HG02763 (cell line): ENCODE measurements at regions not wholly inside any gene's neighbourhood (a gene's known extent, or its start where the extent isn't known, plus 50 kb on each side); places are given as distances from the start of the nearest gene placed in this dataset.

ENCODE experiments used
- ATAC-seq: cut with Tn5 transposase; IDR thresholded peaks from one replicate; pipeline ENCODE4 v1.9.1; 2021; ENCODE audit warnings: mild to moderate bottlenecking, moderate library complexity; ENCODE audit not compliant: unreplicated experiment

DNA sequence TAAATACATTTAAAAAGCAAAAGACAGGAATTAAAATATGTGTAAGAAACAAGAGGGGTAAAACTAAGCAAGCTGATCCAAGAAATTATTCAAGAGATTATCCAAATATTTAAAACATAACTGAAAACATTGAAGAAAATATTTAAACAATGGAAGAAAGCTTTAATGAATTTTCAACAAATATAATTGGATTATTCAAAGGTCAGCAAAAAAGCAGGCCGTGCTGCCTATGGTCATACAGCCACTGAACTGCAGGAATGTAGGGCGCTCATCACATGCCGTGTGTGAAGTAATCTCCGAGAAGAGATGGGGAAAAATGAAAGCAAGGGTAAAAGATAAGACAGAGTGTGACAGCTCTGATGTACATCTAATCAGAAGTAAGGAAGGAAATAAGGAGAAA lies 1195.4 kb upstream of the EYS start:
- ATAC-seq: no peak

GRCh38 chr6:66900133-66901083 lies 1193.4 kb upstream of the EYS start:
- no peak for ATAC-seq

DNA sequence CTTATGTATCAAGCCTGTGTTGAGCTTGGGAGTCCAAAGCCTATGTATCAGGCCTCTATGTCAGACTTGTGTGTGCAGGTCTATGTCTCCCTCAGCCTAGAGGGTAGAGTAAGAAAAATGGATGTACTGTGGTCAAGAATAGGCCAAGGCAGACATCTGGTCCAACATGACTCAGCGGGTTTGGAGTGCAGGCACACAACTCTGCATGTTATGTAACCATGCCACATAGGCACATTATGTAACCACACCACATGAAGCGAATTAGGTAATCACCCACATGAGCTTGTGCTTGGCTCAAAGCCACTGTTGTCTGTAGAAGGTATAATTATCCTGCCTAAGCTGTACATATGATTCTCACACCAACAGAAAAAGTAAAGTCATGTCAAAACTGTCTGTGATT lies 1190.5 kb upstream of the EYS start:
- ATAC-seq: no peak

DNA sequence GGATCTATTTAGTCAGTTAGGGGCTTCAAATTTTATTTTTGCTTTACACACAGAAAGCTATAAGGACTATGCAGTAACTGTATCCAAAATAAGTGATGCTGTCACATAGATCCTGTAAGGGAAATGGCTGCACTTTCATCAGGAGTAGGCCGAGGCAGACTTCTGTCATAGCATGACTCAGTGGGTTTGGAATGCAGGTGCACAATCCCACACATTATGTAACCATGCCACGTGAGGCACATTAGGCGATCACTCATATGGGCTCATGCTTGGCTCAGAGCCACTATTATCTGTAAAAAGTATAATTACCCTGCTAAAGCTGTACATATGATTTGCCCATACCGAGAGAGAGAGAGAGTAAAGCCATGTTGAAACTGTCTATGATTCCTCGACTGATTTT lies 1189.4 kb upstream of the EYS start:
- ATAC-seq: no peak

GRCh38 chr6:66883453-66883852 lies 1176.4 kb upstream of the EYS start:
- no peak for ATAC-seq

DNA sequence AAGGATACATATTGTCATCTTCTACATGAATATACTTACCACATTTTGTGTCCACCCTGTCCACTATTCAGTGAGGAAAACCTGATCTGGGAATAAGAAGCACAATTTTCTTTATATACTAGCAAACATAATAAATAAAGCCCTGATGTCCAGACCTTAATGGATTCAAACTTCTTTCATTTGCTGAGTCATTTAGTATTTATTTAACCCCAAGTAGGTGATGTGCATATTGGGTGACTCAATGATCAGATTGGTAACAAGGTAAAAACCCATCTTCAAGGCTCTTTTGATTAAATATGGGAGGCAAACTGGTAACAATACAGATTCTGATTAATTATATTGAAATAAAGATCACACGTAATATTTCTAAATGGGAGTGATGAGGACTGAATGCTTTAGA lies 1159.8 kb upstream of the EYS start:
- no peak for ATAC-seq

GRCh38 chr6:66865771-66866170 lies 1158.7 kb upstream of the EYS start:
- no peak for ATAC-seq

DNA sequence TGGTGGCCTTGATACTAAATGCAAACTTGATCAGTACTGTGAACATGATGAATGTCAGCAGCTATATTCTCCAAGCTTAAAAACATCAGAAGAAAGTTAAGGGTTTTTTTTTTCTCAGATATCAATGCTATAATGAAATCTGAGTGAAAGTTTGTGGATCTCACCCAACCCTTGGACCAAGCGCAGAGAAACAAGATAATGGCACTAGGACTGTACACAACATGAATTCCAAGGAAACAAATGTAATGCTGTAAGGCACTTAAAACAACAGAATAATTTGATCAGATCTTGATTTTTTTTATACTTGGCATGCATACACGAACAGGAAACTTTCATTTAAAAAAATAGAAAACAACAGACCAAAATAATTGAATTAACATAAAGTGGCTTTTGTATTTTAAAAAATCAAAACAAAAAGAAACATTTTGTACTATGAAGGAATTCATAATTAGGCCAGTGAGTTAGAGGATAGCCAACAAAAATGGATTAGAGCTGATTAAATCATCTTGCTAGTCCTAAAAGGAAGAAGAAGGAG lies 1154.0 kb upstream of the EYS start:
- no peak for ATAC-seq

DNA sequence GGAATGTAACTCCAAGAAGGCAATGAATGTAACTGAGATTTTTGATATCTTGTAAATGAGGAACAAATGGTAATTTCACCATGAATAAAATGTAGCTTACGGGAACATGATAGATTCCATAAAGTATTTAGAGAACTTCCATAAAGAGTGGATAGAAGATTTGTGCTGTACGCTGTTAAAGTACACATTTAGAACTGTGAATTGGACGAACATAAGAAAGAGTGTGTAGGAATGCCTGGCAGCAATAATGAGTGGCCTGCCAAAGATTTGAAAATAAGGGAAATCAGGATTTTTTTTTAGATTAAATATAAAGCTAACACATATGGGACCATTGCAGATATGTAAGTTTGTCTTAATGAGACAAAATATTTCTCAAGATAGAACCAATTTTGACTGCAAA lies 1153.3 kb upstream of the EYS start:
- no peak for ATAC-seq

DNA sequence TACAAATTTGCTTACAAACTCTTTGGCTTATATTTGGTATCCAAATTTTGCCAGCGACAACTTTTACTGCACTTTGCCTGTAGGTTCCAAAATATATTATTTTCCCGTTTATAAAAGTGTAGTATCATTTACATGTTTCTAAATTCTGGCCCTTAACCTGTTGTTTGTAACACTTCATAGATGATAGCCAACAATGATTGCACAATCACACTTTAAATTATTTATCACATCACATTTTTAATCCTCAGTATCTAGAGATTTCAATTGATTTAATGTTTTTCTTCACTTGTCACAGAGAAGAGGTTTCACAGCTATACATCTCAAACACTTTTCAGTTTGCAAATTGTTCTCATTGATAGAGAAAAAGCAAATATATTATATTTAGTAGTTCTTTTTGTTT lies 1151.2 kb upstream of the EYS start:
- no peak for ATAC-seq

DNA sequence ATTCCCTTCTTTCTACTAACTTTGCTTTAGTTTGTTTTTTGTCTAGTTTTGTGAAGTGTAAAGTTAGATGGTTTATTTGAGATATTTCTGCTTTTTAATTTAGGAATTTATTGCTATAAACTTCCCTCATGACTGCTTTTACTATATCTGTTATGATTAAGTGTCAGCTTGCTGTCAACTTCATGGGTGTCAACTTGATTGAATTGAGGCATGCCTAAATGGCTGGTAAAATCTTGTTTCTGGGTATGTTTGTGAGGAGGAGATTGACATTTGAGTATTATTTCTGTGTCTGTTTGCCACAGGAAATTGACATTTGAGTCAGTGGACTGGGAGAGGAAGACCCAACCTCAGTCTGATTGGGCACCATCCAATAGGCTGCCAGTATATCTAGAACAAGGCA lies 1147.0 kb upstream of the EYS start:
- no peak for ATAC-seq

- no peak for ATAC-seq
Observed at GRCh38 chr6:66851930-66852329, 1144.9 kb upstream of the EYS start.

GRCh38 chr6:66849843-66850242 lies 1142.8 kb upstream of the EYS start:
- ATAC-seq: no peak

DNA sequence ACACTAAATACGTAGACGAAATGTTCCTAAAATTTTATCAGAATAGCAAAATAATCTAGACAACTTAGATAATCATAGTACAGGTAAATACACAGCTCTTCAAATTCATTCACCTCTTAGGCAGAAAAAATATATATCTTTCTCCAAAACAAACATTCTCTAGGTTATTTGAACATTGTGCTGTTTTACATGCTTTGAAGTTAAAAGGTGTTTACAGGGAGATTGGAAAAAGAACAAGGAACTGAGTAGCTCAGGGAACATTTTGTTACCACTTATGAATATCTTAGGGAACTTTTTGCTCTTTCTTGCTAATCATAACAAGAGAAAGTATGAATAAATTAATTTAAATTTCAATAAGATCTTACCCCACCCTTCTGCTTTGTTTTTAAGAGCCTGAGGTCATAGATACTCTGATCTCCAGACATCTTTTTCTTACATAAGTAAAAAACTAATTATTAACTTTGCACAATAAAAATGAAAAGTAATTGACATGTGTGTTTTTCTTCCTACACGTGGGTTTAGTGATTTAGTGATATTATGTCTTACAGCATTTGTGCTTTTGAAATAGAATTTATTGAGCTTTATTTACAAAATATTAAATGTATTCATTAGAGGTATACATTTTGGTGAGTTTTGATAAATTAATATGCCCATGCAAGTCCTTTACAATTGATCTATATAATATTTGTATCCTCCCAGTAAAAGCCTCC lies 1141.4 kb upstream of the EYS start:
- ATAC-seq: no peak

- ATAC-seq: no peak
Observed at GRCh38 chr6:66838764-66839163, 1131.7 kb upstream of the EYS start.

- no peak for ATAC-seq
Observed at GRCh38 chr6:66825539-66825938, 1118.5 kb upstream of the EYS start.

- no peak for ATAC-seq
Observed at GRCh38 chr6:66814156-66814555, 1107.1 kb upstream of the EYS start.

DNA sequence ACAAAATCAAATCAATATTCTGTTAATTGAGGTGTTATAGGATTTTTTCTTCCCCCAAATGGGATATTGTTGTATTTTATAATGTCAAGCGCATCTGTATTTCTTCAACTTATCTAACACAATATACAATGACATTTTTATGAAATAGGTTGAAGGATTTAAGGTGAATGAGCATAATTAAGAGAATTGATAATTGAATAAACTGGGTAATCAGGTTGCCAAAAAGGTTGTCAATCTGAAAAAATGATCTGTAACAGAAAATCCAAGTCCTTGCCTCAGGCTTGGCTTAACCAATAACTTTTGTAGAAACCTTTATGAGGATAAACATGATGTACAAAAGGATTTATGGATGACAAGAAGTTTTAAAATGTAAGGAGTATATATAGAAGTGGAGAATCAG lies 1101.7 kb upstream of the EYS start:
- no peak for ATAC-seq

GRCh38 chr6:66796987-66797386 lies 1090.0 kb upstream of the EYS start:
- no peak for ATAC-seq

DNA sequence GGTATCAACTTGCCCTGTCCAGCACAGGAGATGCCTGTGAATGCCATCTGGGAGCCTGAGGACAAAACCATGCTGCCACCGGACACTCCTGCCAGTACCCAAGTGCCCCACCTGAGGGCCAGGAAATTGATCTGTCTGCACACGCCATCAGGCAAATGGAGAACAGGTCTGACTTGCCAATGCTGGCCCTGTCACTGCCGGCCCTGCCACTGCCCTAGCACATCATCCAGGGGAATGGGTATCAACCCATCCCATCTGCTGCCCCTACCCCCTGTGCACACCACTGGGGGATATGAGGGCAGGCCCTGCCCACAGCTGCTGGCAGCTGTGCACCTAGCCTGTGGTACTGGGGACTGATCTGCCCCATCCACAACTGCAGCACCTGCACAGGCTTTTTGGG lies 1081.6 kb upstream of the EYS start:
- no peak for ATAC-seq

GRCh38 chr6:66772800-66773199 lies 1065.8 kb upstream of the EYS start:
- ATAC-seq: no peak

- no peak for ATAC-seq
Observed at GRCh38 chr6:66771626-66772025, 1064.6 kb upstream of the EYS start.
